HFFc6 (cell line): ENCODE measurements at regions not wholly inside any gene's neighbourhood (a gene's known extent, or its start where the extent isn't known, plus 50 kb on each side); places are given as distances from the start of the nearest gene placed in this dataset.
"Not testable (repeated sequence)": the region's sequence is repeated elsewhere in the genome, so short reads cannot be mapped to it uniquely, and the experiment has no call there.

ENCODE experiments used
- DNase-seq: peaks from one replicate; pipeline ENCODE4 v3.0.0-alpha.2; 2018
- H3K27ac Mint-ChIP-seq: 2 replicates; pipeline ENCODE4 v1.8.0; 2020; ENCODE audit warnings: mild to moderate bottlenecking, mixed read lengths
- H3K27me3 Mint-ChIP-seq: 2 replicates; pipeline ENCODE4 v1.8.0; 2021; ENCODE audit warnings: mild to moderate bottlenecking, moderate library complexity, mixed read lengths; ENCODE audit not compliant: insufficient read depth
- H3K36me3 Mint-ChIP-seq: 2 replicates; pipeline ENCODE4 v1.8.0; 2021; ENCODE audit warnings: low read depth, mixed read lengths
- H3K4me1 Mint-ChIP-seq: 2 replicates; pipeline ENCODE4 v1.8.0; 2020; ENCODE audit warnings: low read depth, mixed read lengths
- H3K4me3 Mint-ChIP-seq: 2 replicates; pipeline ENCODE4 v1.8.0; 2020; ENCODE audit warnings: mild to moderate bottlenecking, moderate library complexity, mixed read lengths
- H3K9me3 Mint-ChIP-seq: 2 replicates; pipeline ENCODE4 v1.8.0; 2020; ENCODE audit warnings: mild to moderate bottlenecking, mixed read lengths
- CTCF ChIP-seq: fragments of 200-600 bp; sonication (generic); IDR thresholded peaks from 2 replicates; pipeline ENCODE4 v1.5.0; 2021; ENCODE audit warnings: antibody characterized with exemption, mild to moderate bottlenecking

GRCh38 chr10:64113792-64114191 is 592.6 kb downstream of the REEP3 start:
- H3K27ac Mint-ChIP-seq = no peak overlapping the region
- H3K4me1 Mint-ChIP-seq = no peaks in the 10 kb centered on the region
- H3K4me3 Mint-ChIP-seq = no peak overlapping the region
- no peaks in the 10 kb centered on the region for H3K36me3 Mint-ChIP-seq
- DNase-seq = no peak
- H3K27me3 Mint-ChIP-seq = no peaks in the 10 kb centered on the region
- peaks cover 21% of the 10 kb centered on the region for H3K9me3 Mint-ChIP-seq
- no peak for TF ChIP-seq CTCF

- DNase-seq = no peak
- H3K4me3 Mint-ChIP-seq = no peak overlapping the region
- H3K9me3 Mint-ChIP-seq = peaks cover 32% of the 10 kb centered on the region
- H3K27ac Mint-ChIP-seq = no peak overlapping the region
- 0 out of 2 replicates have a peak, but pooled peaks cover 7% of the 10 kb centered on the region for H3K36me3 Mint-ChIP-seq
- no peak for TF ChIP-seq CTCF
- no peaks in the 10 kb centered on the region for H3K27me3 Mint-ChIP-seq
- no peaks in the 10 kb centered on the region for H3K4me1 Mint-ChIP-seq
Measured at GRCh38 chr10:64115471-64115870, 594.3 kb downstream of the REEP3 start.

GRCh38 chr10:64115908-64116643 is 594.9 kb downstream of the REEP3 start:
- TF ChIP-seq CTCF = no peak; the same call in 1 of the 2 replicates
- no peak overlapping the region for H3K27ac Mint-ChIP-seq
- 0 out of 2 replicates have a peak, but pooled peaks cover 7% of the 10 kb centered on the region for H3K36me3 Mint-ChIP-seq
- H3K4me3 Mint-ChIP-seq = no peak overlapping the region
- H3K27me3 Mint-ChIP-seq = no peaks in the 10 kb centered on the region
- no peaks in the 10 kb centered on the region for H3K4me1 Mint-ChIP-seq
- H3K9me3 Mint-ChIP-seq = peaks cover 32% of the 10 kb centered on the region
- DNase-seq = no peak

- H3K27me3 Mint-ChIP-seq = no peaks in the 10 kb centered on the region
- no peak overlapping the region for H3K27ac Mint-ChIP-seq
- H3K9me3 Mint-ChIP-seq = peaks cover 32% of the 10 kb centered on the region
- 0 out of 2 replicates have a peak, but pooled peaks cover 7% of the 10 kb centered on the region for H3K36me3 Mint-ChIP-seq
- DNase-seq = no peak
- H3K4me1 Mint-ChIP-seq = no peaks in the 10 kb centered on the region
- no peak overlapping the region for H3K4me3 Mint-ChIP-seq
- TF ChIP-seq CTCF = no peak
Measured at GRCh38 chr10:64116707-64117106, 595.5 kb downstream of the REEP3 start.

- Mint-ChIP-seq H3K27me3 (no peaks in the 10 kb centered on the region), H3K36me3 (0 out of 2 replicates have a peak, but pooled peaks cover 7% of the 10 kb centered on the region), H3K4me3 (no peak overlapping the region), H3K4me1 (no peaks in the 10 kb centered on the region), H3K9me3 (peaks cover 26% of the 10 kb centered on the region), H3K27ac (no peak overlapping the region)
- no peak for DNase-seq
- no peak for TF ChIP-seq CTCF
Measured at GRCh38 chr10:64118736-64119135, 597.5 kb downstream of the REEP3 start.

GRCh38 chr10:64120301-64120980 is 599.2 kb downstream of the REEP3 start:
- H3K4me1 Mint-ChIP-seq, H3K36me3 Mint-ChIP-seq, H3K27ac Mint-ChIP-seq, H3K4me3 Mint-ChIP-seq, DNase-seq, H3K27me3 Mint-ChIP-seq: not testable (repeated sequence)
- H3K9me3 Mint-ChIP-seq = peaks cover 19% of the 10 kb centered on the region
